ENCODE measurements at regions not wholly inside any gene's neighbourhood (a gene's known extent, or its start where the extent isn't known, plus 50 kb on each side); places are given as distances from the start of the nearest gene placed in this dataset.
A peak's percentile ranks its signal among the peaks of the same experiment; 100 is the strongest.

DNA sequence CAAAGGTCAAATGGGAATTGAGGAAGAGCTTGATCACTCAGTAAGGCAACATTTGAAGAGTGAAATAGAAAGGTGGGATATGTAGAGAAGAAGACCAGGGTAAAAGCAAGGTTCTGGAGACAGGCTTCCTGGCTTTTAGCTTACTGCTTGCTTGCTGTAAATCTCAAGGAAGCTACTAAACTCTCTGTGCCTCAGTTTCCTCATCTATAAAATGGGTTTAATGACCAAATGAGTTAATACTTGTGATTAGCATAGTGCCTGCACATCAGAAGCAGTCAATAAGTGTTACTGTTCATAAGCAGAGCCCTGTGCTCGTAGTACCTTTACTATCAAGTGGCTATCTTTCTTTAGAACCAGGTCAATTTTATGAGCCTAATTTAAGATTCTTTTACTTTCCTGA lies 222.2 kb upstream of the ITGA4 start:
- no peak for DNase-seq (ENCODE audit: extremely low read depth, insufficient read length)
- TF ChIP-seq, protein P1, sequence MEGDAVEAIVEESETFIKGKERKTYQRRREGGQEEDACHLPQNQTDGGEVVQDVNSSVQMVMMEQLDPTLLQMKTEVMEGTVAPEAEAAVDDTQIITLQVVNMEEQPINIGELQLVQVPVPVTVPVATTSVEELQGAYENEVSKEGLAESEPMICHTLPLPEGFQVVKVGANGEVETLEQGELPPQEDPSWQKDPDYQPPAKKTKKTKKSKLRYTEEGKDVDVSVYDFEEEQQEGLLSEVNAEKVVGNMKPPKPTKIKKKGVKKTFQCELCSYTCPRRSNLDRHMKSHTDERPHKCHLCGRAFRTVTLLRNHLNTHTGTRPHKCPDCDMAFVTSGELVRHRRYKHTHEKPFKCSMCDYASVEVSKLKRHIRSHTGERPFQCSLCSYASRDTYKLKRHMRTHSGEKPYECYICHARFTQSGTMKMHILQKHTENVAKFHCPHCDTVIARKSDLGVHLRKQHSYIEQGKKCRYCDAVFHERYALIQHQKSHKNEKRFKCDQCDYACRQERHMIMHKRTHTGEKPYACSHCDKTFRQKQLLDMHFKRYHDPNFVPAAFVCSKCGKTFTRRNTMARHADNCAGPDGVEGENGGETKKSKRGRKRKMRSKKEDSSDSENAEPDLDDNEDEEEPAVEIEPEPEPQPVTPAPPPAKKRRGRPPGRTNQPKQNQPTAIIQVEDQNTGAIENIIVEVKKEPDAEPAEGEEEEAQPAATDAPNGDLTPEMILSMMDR (IDR thresholded peaks at IDR 0.05; ENCODE audit: insufficient read depth, low read length, poor library complexity, severe bottlenecking) = no peak
- no peak overlapping the region for H3K4me3 ChIP-seq (replicated peaks; ENCODE audit: low read depth, low read length)
- H3K27me3 ChIP-seq (replicated peaks; ENCODE audit: control insufficient read depth, insufficient read depth, low read length) = no peaks in the 10 kb centered on the region; the same call in 1 of the 2 replicates
- H3K36me3 ChIP-seq (ENCODE audit: control insufficient read depth, insufficient read depth, low read length) = no peaks in the 10 kb centered on the region

DNA sequence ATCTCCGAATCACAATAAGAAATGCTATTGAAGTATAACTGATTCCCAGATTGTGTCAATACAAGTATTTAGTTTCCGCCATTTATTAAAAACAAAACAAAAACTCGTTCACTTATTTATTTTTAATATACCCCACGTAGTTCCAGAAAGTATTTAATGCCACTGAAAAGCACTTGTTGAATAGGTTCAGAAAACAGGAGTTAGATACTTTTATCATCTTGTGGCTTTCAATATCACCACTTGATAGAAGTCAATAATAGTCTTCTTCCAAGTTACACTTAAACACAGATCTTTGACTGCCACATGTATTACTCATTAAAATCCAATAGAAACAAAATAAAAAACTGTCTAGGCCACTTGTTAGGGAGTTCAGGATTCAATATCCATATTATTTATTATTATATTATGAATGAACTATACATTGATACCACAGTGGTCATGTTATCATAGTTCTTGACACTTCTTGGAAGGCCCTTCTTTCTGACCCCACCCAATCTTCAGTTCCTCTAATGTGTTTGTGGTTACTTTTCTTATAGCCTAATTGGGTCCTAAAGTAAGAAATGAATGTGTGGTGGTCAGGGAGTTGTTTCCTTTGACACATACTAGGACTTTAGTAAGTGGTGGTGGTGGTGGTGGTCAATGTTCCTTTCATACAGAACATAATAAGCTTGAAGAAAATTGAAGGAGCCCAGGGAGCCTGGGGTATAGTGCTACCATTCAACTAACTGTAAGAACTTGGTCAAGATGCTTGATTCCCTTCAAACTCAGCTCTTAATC lies 221.3 kb upstream of the ITGA4 start:
- Histone ChIP-seq H3K27me3 (replicated peaks; ENCODE audit: control insufficient read depth, insufficient read depth, low read length) (no peaks in the 10 kb centered on the region; the same call in 1 of the 2 replicates), H3K4me3 (replicated peaks; ENCODE audit: low read depth, low read length) (no peak overlapping the region), H3K36me3 (ENCODE audit: control insufficient read depth, insufficient read depth, low read length) (no peaks in the 10 kb centered on the region)
- TF ChIP-seq, protein P1 (IDR thresholded peaks at IDR 0.05; ENCODE audit: insufficient read depth, low read length, poor library complexity, severe bottlenecking) = no peak
- DNase-seq (ENCODE audit: extremely low read depth, insufficient read length) = peak; percentile 81

DNA sequence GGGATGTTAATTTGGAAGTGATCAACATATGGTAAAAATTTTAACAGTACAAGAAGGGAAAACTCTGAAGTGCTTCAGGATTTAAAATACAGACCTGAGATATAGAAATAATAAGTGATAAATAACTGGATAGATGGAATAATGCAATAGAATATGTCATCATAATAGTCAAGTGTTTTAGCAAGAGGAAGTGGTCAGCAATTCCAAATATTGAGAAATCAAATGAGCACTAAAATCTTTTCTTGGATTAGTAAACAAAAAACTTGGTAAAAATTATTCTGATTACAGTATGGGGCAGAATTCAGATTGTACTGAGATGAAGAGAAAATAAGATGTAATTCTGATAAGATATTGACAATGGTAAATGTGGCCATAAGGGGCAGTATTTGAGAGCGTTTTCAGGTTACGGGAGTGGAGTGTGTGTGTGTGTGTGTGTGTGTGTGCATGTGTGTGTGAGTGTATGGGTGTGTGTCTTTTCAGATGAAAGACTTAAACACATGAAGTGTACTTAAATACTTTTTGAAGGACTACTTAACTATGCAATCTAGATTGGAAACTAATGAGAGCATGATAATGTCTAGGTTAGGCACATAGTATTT lies 217.9 kb upstream of the ITGA4 start:
- TF ChIP-seq, protein P1 (IDR thresholded peaks at IDR 0.05; ENCODE audit: insufficient read depth, low read length, poor library complexity, severe bottlenecking) = peak; percentile 29
- DNase-seq (ENCODE audit: extremely low read depth, insufficient read length) = no peak
- Histone ChIP-seq H3K27me3 (replicated peaks; ENCODE audit: control insufficient read depth, insufficient read depth, low read length) (no peaks in the 10 kb centered on the region), H3K4me3 (replicated peaks; ENCODE audit: low read depth, low read length) (no peak overlapping the region), H3K36me3 (ENCODE audit: control insufficient read depth, insufficient read depth, low read length) (no peaks in the 10 kb centered on the region)

DNA sequence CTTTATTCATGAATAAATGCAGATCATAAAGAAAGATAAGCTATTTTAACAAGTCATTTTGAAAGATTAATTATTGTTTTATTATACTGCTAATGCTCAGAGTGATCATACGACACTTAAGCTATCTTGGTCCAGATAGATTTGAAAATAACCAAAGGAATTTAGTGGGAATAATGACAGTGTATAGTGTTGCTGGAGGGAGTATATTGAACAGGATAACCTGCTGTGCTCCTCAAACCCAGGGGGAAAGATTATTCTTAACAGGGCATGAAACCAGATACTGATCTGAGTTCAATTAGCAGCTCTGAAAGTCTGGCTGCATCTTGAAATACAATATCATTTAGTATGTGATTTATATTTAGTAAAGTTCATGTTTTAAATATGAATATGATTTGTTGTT lies 216.3 kb upstream of the ITGA4 start:
- TF ChIP-seq, protein P1 (IDR thresholded peaks at IDR 0.05; ENCODE audit: insufficient read depth, low read length, poor library complexity, severe bottlenecking) = no peak

DNA sequence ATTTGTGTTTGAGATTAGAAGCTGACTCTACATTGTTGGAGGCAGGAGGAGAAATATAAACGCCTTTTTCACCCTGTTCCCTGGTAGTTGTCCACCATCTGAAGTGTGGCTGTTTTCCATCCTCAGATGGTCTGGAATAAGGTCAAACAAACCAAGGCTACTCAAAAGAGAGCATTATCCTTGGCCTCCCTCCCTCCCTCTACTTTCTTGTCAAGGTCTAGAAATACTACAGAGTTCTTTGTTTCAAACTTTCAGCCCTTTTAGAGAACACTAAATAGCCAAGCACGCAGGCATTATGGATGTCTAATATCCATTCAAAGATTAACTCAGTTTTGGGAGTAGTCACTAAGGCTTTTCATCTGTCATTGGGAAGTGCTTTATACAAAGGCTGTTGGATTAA lies 215.8 kb upstream of the ITGA4 start:
- DNase-seq (ENCODE audit: extremely low read depth, insufficient read length) = no peak
- Histone ChIP-seq H3K4me3 (replicated peaks; ENCODE audit: low read depth, low read length) (no peak overlapping the region), H3K27me3 (replicated peaks; ENCODE audit: control insufficient read depth, insufficient read depth, low read length) (no peaks in the 10 kb centered on the region), H3K36me3 (ENCODE audit: control insufficient read depth, insufficient read depth, low read length) (no peaks in the 10 kb centered on the region)
- TF ChIP-seq, protein P1 (IDR thresholded peaks at IDR 0.05; ENCODE audit: insufficient read depth, low read length, poor library complexity, severe bottlenecking) = no peak

More for the DNA sequence above, 216.3 kb upstream of the ITGA4 start:
- H3K36me3 ChIP-seq (ENCODE audit: control insufficient read depth, insufficient read depth, low read length) = no peaks in the 10 kb centered on the region
- H3K27me3 ChIP-seq (replicated peaks; ENCODE audit: control insufficient read depth, insufficient read depth, low read length) = no peaks in the 10 kb centered on the region
- no peak overlapping the region for H3K4me3 ChIP-seq (replicated peaks; ENCODE audit: low read depth, low read length)
- no peak for DNase-seq (ENCODE audit: extremely low read depth, insufficient read length)
